Thyroid gland (tissue), 4 donors: ENCODE measurements at regions not wholly inside any gene's neighbourhood (a gene's known extent, or its start where the extent isn't known, plus 50 kb on each side); places are given as distances from the start of the nearest gene placed in this dataset.

Experiments used
- CTCF ChIP-seq, 6 experiments: fragments of 200-600 bp in 3 of 6; fragments of 450-650 bp in 3 of 6; sonication (generic) in 3 of 6; IDR thresholded peaks; one replicate each; pipeline ENCODE4 v1.5.1; 2016 to 2019; ENCODE audit warnings: antibody characterized with exemption in 6 of 6, mild to moderate bottlenecking in 2 of 6, inconsistent platforms in 1 of 6, moderate library complexity in 1 of 6
- POLR2A ChIP-seq, 2 donors: fragments of 450-650 bp; IDR thresholded peaks; one replicate each; pipeline ENCODE4 v1.6.1; 2017; ENCODE audit warnings: antibody characterized with exemption in 2 of 2, mild to moderate bottlenecking in 2 of 2, moderate library complexity in 1 of 2

DNA sequence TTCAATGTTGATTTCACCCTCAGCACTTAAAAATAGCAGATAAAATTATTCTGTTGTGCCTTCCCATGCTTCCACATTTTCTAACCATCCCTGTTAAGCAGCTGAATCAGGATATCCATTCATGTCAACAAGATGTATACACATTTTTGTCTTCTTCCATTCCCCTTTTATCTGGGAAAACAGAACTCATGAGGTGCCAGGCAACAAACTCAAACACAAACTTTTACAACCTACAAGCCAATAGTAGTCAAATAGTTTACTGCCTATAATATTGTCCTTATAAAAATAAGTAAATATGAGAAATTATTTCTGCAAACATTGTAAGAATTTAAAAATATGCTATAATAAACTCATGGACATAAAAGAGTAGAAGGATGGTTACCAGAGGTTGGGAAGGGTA, 1569.8 kb downstream of the REEP3 start:
- TF ChIP-seq CTCF (IDR thresholded peaks at IDR 0.05) = no peak
- TF ChIP-seq POLR2A (IDR thresholded peaks at IDR 0.05) = no peak
